HepG2 (cell line): ENCODE measurements at regions not wholly inside any gene's neighbourhood (a gene's known extent, or its start where the extent isn't known, plus 50 kb on each side); places are given as distances from the start of the nearest gene placed in this dataset.
A peak's percentile ranks its signal among the peaks of the same experiment; 100 is the strongest.

Experiments used
- ATAC-seq: fragments of 200-7000 bp; cut with Tn5 transposase; 3 replicates; pipeline ENCODE4 v1.9.1; 2020; ENCODE audit warnings: mild to moderate bottlenecking, moderate library complexity
- BruUV-seq: library from RNA; stranded (reverse); fragments of 400-500 nt; replicated peaks from 2 replicates; lab custom pipeline; 2021; lab: Mats Ljungman, UMichigan
- CTCF ChIA-PET: fragments of 300-600 bp; formaldehyde crosslinking; extraction: SDS; loops from one replicate; lab custom pipeline; 2021; ENCODE audit warnings: low total read pairs, inconsistent platforms, low intra/inter-chr PET ratio; lab: Yijun Ruan, JAX
- POLR2A ChIA-PET: fragments of 350-600 bp; sonication (Branson Sonifier 250); formaldehyde crosslinking; loops from one replicate; lab custom pipeline; 2020; ENCODE audit warnings: antibody characterized with exemption, inconsistent platforms; lab: Yijun Ruan, JAX
- DNase-seq: peaks from one replicate; pipeline ENCODE4 v3.0.0-alpha.2; 2015; ENCODE audit warnings: low spot score
- FAIRE-seq: peaks from 3 replicates; lab custom pipeline; 2011; peaks lifted over from hg19 to GRCh38; lab: Jason Lieb, UNC
- H2AFZ ChIP-seq: one replicate; pipeline ENCODE4 v1.6.1; 2011; ENCODE audit warnings: low read length, inconsistent platforms
- H3K27ac ChIP-seq: fragments of 300-600 bp; 3 replicates; pipeline ENCODE4 v1.8.0; 2011; ENCODE audit warnings: mixed run types, mild to moderate bottlenecking, mixed read lengths, low read length, inconsistent platforms; ENCODE audit not compliant: insufficient read depth; ENCODE audit errors: extremely low read length
- H3K27me3 ChIP-seq, 2 experiments: fragments of 200-600 bp in 1 of 2; 2 replicates in 1 of 2; 3 replicates in 1 of 2; pipeline versions ENCODE4 v1.6.0 to v1.8.0; 2011; ENCODE audit warnings: low read length in 2 of 2, mild to moderate bottlenecking in 2 of 2, moderate library complexity in 2 of 2, inconsistent platforms in 1 of 2; ENCODE audit not compliant: insufficient read depth in 2 of 2, control insufficient read depth in 1 of 2
- H3K36me3 ChIP-seq, 2 experiments: fragments of 200-600 bp in 1 of 2; replicated peaks in 1 of 2; 2 replicates in 1 of 2; 3 replicates in 1 of 2; pipeline versions ENCODE4 v1.5.1 to v1.8.0; 2011; ENCODE audit warnings: low read length in 2 of 2, inconsistent platforms in 1 of 2; ENCODE audit not compliant: insufficient read depth in 2 of 2, control insufficient read depth in 1 of 2
- H3K4me1 ChIP-seq: 2 replicates; pipeline ENCODE4 v1.5.1; 2012; ENCODE audit warnings: low read length, inconsistent platforms; ENCODE audit not compliant: insufficient read depth
- H3K4me2 ChIP-seq: 2 replicates; pipeline ENCODE4 v1.6.0; 2011; ENCODE audit warnings: low read depth, low read length, inconsistent platforms
- H3K4me3 ChIP-seq, 3 experiments: fragments of 200-600 bp in 1 of 3; sonication (generic), shearing (Covaris generic) in 1 of 3; replicated peaks in 1 of 3; 2 replicates each; pipeline ENCODE4 v1.5.1; 2011 to 2016; ENCODE audit warnings: low read length in 3 of 3, inconsistent platforms in 2 of 3, low read depth in 2 of 3, mild to moderate bottlenecking in 2 of 3, control low read depth in 1 of 3, mixed read lengths in 1 of 3; ENCODE audit not compliant: insufficient read depth in 1 of 3
- H3K79me2 ChIP-seq: one replicate; pipeline ENCODE4 v1.6.1; 2011; ENCODE audit warnings: low read length, inconsistent platforms; ENCODE audit not compliant: insufficient read depth
- H3K9ac ChIP-seq: 2 replicates; pipeline ENCODE4 v1.6.0; 2011; ENCODE audit warnings: mild to moderate bottlenecking, low read depth, low read length, inconsistent platforms; ENCODE audit not compliant: insufficient read depth
- H3K9me3 ChIP-seq: 2 replicates; pipeline ENCODE4 v1.5.1; 2012; ENCODE audit warnings: mild to moderate bottlenecking, low read length
- H4K20me1 ChIP-seq: 2 replicates; pipeline ENCODE4 v1.6.0; 2011; ENCODE audit warnings: inconsistent platforms, mild to moderate bottlenecking, low read length, moderate library complexity; ENCODE audit not compliant: insufficient read depth
- AGO2 ChIP-seq: fragments of 200-400 bp; formaldehyde crosslinking; optimal IDR thresholded peaks from 2 replicates; pipeline ENCODE3; 2017; ENCODE audit warnings: mild to moderate bottlenecking, low read depth, low read length, moderate library complexity
- ATM ChIP-seq: fragments of 450-650 bp; IDR thresholded peaks from 2 replicates; pipeline ENCODE4 v1.7.1; 2017; ENCODE audit warnings: mild to moderate bottlenecking, borderline replicate concordance
- IKZF1 ChIP-seq: fragments of 450-650 bp; IDR thresholded peaks from 2 replicates; pipeline ENCODE4 v1.7.1; 2016
- KDM4B ChIP-seq: sonication (generic); formaldehyde crosslinking; IDR thresholded peaks from 2 replicates; pipeline ENCODE4 v1.4.0; 2020; ENCODE audit warnings: missing genetic modification reagents
- MLLT10 ChIP-seq: sonication (generic); formaldehyde crosslinking; IDR thresholded peaks from 2 replicates; pipeline ENCODE4 v1.4.0; 2020; ENCODE audit warnings: missing genetic modification reagents
- NR2C2 ChIP-seq: sonication (generic); formaldehyde crosslinking; IDR thresholded peaks from 2 replicates; pipeline ENCODE4 v1.4.0; 2020; ENCODE audit warnings: missing genetic modification reagents, mild to moderate bottlenecking, moderate library complexity, borderline replicate concordance
- POLR2G ChIP-seq: fragments of 200-400 bp; formaldehyde crosslinking; IDR thresholded peaks from 2 replicates; pipeline ENCODE4 v1.6.1; 2018; ENCODE audit warnings: mild to moderate bottlenecking, low read depth, low read length, moderate library complexity
- PPARG ChIP-seq: conservative IDR thresholded peaks from 2 replicates; pipeline ENCODE4 v1.6.1; 2016; ENCODE audit warnings: missing biosample characterization, missing genetic modification reagents
- RBFOX2 ChIP-seq: fragments of 200-400 bp; formaldehyde crosslinking; IDR thresholded peaks from 2 replicates; pipeline ENCODE4 v1.6.1; 2017; ENCODE audit warnings: low read depth, mild to moderate bottlenecking, low read length
- REXO4 ChIP-seq: sonication (generic); formaldehyde crosslinking; IDR thresholded peaks from 2 replicates; pipeline ENCODE4 v1.8.0; 2022; ENCODE audit warnings: missing genetic modification reagents, mild to moderate bottlenecking, borderline replicate concordance
- SRSF4 ChIP-seq: fragments of 200-400 bp; formaldehyde crosslinking; IDR thresholded peaks from one replicate; pipeline ENCODE4 v1.6.1; 2018; ENCODE audit warnings: mild to moderate bottlenecking, low read depth, low read length, moderate library complexity; ENCODE audit not compliant: poor library complexity, severe bottlenecking
- SUZ12 ChIP-seq: fragments of 150-350 bp; IDR thresholded peaks from 2 replicates; pipeline ENCODE4 v1.6.1; 2014; ENCODE audit warnings: low read depth, low read length
- TAF15 ChIP-seq: fragments of 200-400 bp; formaldehyde crosslinking; IDR thresholded peaks from one replicate; pipeline ENCODE4 v1.6.1; 2018; ENCODE audit warnings: mild to moderate bottlenecking, low read depth, low read length; ENCODE audit not compliant: poor library complexity, severe bottlenecking
- TBL1XR1 ChIP-seq: fragments of 150-350 bp; IDR thresholded peaks from 2 replicates; pipeline ENCODE4 v1.6.1; 2014; ENCODE audit warnings: borderline replicate concordance, low read length; ENCODE audit not compliant: partially characterized antibody
- TBP ChIP-seq: sonication (generic); formaldehyde crosslinking; IDR thresholded peaks from 2 replicates; pipeline ENCODE4 v1.5.0; 2020; ENCODE audit warnings: missing genetic modification reagents
- ZFP41 ChIP-seq: sonication (generic); formaldehyde crosslinking; IDR thresholded peaks from 2 replicates; pipeline ENCODE4 v1.4.0; 2020; ENCODE audit warnings: mild to moderate bottlenecking, missing genetic modification reagents, borderline replicate concordance
- ZNF124 ChIP-seq: sonication (generic); formaldehyde crosslinking; IDR thresholded peaks from 2 replicates; pipeline ENCODE4 v1.4.0; 2020; ENCODE audit warnings: missing genetic modification reagents
- ZNF207 ChIP-seq: fragments of 450-650 bp; IDR thresholded peaks from 2 replicates; pipeline ENCODE4 v1.6.1; 2016; ENCODE audit warnings: antibody characterized with exemption, borderline replicate concordance
- ZNF441 ChIP-seq: sonication (generic); formaldehyde crosslinking; IDR thresholded peaks from 2 replicates; pipeline ENCODE4 v1.7.0; 2021; ENCODE audit warnings: missing genetic modification reagents, borderline replicate concordance
- WGBS: methylation state at CpG from one replicate; pipeline ENCODE4 v1.1.6; 2017; ENCODE audit warnings: low lambda C conversion rate; 5-methylcytosine and 5-hydroxymethylcytosine counted together
- in situ Hi-C: cut with HindIII; loops from 2 replicates; pipeline ENCODE4 v1.10.0; 2017; ENCODE audit warnings: low pct_unique_long_range_greater_than_20kb; ENCODE audit not compliant: extremely low pct_ligation_motif_present
- intact Hi-C: fragments of 100-400 bp; cut with micrococcal nuclease; formaldehyde crosslinking; loops from one replicate; pipeline ENCODE4 v1.10.0; 2022; ENCODE audit not compliant: unreplicated experiment
- TF ChIP-seq, protein P1 (sequence below): sonication (generic); formaldehyde crosslinking; IDR thresholded peaks from 2 replicates; pipeline ENCODE4 v1.5.1; 2020; ENCODE audit warnings: mild to moderate bottlenecking, missing genetic modification reagents, moderate library complexity
- TF ChIP-seq, protein P2 (sequence below): sonication (generic); formaldehyde crosslinking; conservative IDR thresholded peaks from 2 replicates; pipeline ENCODE4 v1.4.0; 2020; ENCODE audit warnings: missing genetic modification reagents

DNA sequence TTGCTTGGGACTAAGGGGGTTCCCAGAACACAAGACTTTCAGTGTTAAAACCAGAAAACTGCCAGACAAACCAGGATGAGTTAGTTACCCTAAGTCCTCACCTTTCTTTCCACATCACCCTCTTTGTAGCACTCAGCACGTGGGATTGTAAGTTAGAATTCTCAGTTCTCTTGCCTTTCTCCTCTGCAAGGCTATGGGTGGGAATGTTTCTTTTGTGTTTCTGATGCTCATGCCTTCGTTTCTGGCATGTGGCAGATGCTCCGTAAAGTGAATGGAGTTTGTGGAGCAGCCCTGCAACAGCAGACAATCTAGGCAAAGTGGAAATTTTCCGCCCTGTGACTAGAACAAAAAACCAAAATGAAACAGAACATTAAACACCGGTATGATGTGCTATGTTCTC lies 64.7 kb upstream of the SPP1 start:
- ChIA-PET POLR2A (interaction anchor here (0.8 to 3.6 kb wide), 2 partner anchors 45 to 56 kb away, joined by 3 to 23 read pairs; no protein-coding TSS in a partner anchor), CTCF (no interaction called here)
- Histone ChIP-seq H3K27ac (peak overlapping the region; percentile 82), H3K4me3 (peak overlapping the region in 1 of 3 experiments; percentile 17; a peak in 1 of 6 replicates), H3K9me3 (no peaks in the 10 kb centered on the region), H3K9ac (peak overlapping the region; percentile 68), H4K20me1 (no peaks in the 10 kb centered on the region), H3K4me2 (peak overlapping the region; percentile 52), H3K36me3 (no peaks in the 10 kb centered on the region), H3K27me3 (no peaks in the 10 kb centered on the region), H3K4me1 (peaks cover 78% of the 10 kb centered on the region), H2AFZ (no peak overlapping the region), H3K79me2 (no peaks in the 10 kb centered on the region)
- FAIRE-seq (peak; percentile 4), DNase-seq (peak; percentile 47), ATAC-seq (peak; percentile 75)
- intact Hi-C loops (loop anchor here (1.0 to 5.0 kb wide), 3 partner anchors 42 to 63 kb away; no protein-coding TSS in a partner anchor), in situ Hi-C loops (no loop called here)
- TSS peak; percentile 87 for BruUV-seq
- WGBS, result 17% methylated on average over 5 of the region's 5 CpGs
- TF ChIP-seq, protein P1, sequence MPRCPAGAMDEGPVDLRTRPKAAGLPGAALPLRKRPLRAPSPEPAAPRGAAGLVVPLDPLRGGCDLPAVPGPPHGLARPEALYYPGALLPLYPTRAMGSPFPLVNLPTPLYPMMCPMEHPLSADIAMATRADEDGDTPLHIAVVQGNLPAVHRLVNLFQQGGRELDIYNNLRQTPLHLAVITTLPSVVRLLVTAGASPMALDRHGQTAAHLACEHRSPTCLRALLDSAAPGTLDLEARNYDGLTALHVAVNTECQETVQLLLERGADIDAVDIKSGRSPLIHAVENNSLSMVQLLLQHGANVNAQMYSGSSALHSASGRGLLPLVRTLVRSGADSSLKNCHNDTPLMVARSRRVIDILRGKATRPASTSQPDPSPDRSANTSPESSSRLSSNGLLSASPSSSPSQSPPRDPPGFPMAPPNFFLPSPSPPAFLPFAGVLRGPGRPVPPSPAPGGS (CRISPR knock-in tag), result no peak
- no peak for TF ChIP-seq AGO2
- no peak for TF ChIP-seq ZNF207
- no peak for TF ChIP-seq ATM
- TF ChIP-seq POLR2G, result 0 out of 2 replicates have a peak, but pooled peaks have one; percentile 19
- no peak for TF ChIP-seq ZFP41 (CRISPR knock-in tag)
- TF ChIP-seq MLLT10, result no peak
- TF ChIP-seq KDM4B (CRISPR knock-in tag), result no peak
- TF ChIP-seq, protein P2, sequence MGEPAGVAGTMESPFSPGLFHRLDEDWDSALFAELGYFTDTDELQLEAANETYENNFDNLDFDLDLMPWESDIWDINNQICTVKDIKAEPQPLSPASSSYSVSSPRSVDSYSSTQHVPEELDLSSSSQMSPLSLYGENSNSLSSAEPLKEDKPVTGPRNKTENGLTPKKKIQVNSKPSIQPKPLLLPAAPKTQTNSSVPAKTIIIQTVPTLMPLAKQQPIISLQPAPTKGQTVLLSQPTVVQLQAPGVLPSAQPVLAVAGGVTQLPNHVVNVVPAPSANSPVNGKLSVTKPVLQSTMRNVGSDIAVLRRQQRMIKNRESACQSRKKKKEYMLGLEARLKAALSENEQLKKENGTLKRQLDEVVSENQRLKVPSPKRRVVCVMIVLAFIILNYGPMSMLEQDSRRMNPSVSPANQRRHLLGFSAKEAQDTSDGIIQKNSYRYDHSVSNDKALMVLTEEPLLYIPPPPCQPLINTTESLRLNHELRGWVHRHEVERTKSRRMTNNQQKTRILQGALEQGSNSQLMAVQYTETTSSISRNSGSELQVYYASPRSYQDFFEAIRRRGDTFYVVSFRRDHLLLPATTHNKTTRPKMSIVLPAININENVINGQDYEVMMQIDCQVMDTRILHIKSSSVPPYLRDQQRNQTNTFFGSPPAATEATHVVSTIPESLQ (CRISPR knock-in tag), result no peak
- TF ChIP-seq NR2C2, result no peak
- TF ChIP-seq TBP, result no peak
- TF ChIP-seq ZNF441 (CRISPR knock-in tag), result 0 out of 2 replicates have a peak, but pooled peaks have one; percentile 33
- TF ChIP-seq SRSF4, result no peak
- no peak for TF ChIP-seq SUZ12
- TF ChIP-seq REXO4 (CRISPR knock-in tag), result no peak
- TF ChIP-seq IKZF1, result no peak
- no peak; the same call in 1 of the 2 replicates for TF ChIP-seq RBFOX2
- no peak for TF ChIP-seq TAF15
- no peak for TF ChIP-seq PPARG (CRISPR knock-in tag)
- TF ChIP-seq TBL1XR1, result no peak
- no peak for TF ChIP-seq ZNF124 (CRISPR knock-in tag)
